ENCODE measurements at regions not wholly inside any gene's neighbourhood (a gene's known extent, or its start where the extent isn't known, plus 50 kb on each side); places are given as distances from the start of the nearest gene placed in this dataset.

GRCh38 chr12:92541731-92542130, 161.1 kb upstream of the PLEKHG7 start:
- H3K9me3 ChIP-seq (ENCODE audit: control insufficient read depth in 1 of 2, low read length in 2 of 2) = no peaks in the 10 kb centered on the region

GRCh38 chr12:92540782-92541423, 161.9 kb upstream of the PLEKHG7 start:
- H3K9me3 ChIP-seq (ENCODE audit: control insufficient read depth in 1 of 2, low read length in 2 of 2) = no peaks in the 10 kb centered on the region
- H3K36me3 ChIP-seq (ENCODE audit: control insufficient read depth in 1 of 2, insufficient read depth in 2 of 2, low read length in 2 of 2) = no peaks in the 10 kb centered on the region
- no peaks in the 10 kb centered on the region for H3K27me3 ChIP-seq (ENCODE audit: low read depth, low read length)
- H3K27ac ChIP-seq (ENCODE audit: low read length) = no peak overlapping the region
- H3K4me3 ChIP-seq (ENCODE audit: low read depth in 1 of 2, low read length in 2 of 2) = no peak overlapping the region
- peaks cover 10 to 14% of the 10 kb centered on the region in 2 donors for H3K4me1 ChIP-seq (ENCODE audit: control insufficient read depth in 1 of 2, insufficient read depth in 2 of 2, low read length in 2 of 2)

More at GRCh38 chr12:92541731-92542130, 161.1 kb upstream of the PLEKHG7 start:
- Histone ChIP-seq H3K36me3 (ENCODE audit: control insufficient read depth in 1 of 2, insufficient read depth in 2 of 2, low read length in 2 of 2) (no peaks in the 10 kb centered on the region), H3K27me3 (ENCODE audit: low read depth, low read length) (no peaks in the 10 kb centered on the region), H3K4me1 (ENCODE audit: control insufficient read depth in 1 of 2, insufficient read depth in 2 of 2, low read length in 2 of 2) (peaks cover 10 to 14% of the 10 kb centered on the region in 2 donors), H3K4me3 (ENCODE audit: low read depth in 1 of 2, low read length in 2 of 2) (no peak overlapping the region), H3K27ac (ENCODE audit: low read length) (no peak overlapping the region)

GRCh38 chr12:92539976-92540781, 162.6 kb upstream of the PLEKHG7 start:
- H3K4me1 ChIP-seq (ENCODE audit: control insufficient read depth in 1 of 2, insufficient read depth in 2 of 2, low read length in 2 of 2) = peaks cover 10 to 14% of the 10 kb centered on the region in 2 donors
- no peak overlapping the region for H3K4me3 ChIP-seq (ENCODE audit: low read depth in 1 of 2, low read length in 2 of 2)
- no peaks in the 10 kb centered on the region for H3K9me3 ChIP-seq (ENCODE audit: control insufficient read depth in 1 of 2, low read length in 2 of 2)
- H3K27ac ChIP-seq (ENCODE audit: low read length) = peak overlapping the region; percentile 35
- H3K27me3 ChIP-seq (ENCODE audit: low read depth, low read length) = no peaks in the 10 kb centered on the region
- no peaks in the 10 kb centered on the region for H3K36me3 ChIP-seq (ENCODE audit: control insufficient read depth in 1 of 2, insufficient read depth in 2 of 2, low read length in 2 of 2)

DNA sequence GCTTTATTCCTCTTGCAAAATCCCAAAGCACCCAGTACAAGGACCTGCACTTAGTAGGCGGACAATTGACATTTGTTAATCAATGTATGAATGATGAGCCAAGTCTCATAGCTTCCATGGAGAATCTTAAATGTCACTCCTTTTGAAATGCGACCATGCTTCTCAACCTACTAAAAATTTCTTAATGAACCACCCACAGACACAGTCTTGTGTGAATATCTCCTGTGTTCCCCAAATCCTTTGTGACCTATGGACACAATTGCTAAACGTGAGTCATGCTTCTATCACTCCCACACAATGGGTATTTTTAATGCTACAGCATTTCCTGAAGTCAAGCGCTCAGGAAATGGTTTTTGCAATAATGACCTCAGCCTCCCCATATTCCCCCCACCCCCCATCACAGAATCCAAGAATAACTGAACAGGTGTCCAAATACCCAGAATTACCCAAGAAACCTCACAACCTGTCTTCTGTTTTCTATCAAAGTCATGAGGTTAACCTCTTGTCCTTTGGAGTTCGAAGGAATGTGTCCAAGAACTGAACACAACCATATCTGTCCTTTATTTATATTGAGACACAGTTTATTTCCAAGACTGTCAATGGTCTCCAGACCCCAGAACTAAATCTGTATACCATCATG, 163.6 kb upstream of the PLEKHG7 start:
- H3K4me3 ChIP-seq (ENCODE audit: low read depth in 1 of 2, low read length in 2 of 2) = no peak overlapping the region
- peak overlapping the region; percentile 35 for H3K27ac ChIP-seq (ENCODE audit: low read length)
- H3K9me3 ChIP-seq (ENCODE audit: control insufficient read depth in 1 of 2, low read length in 2 of 2) = no peaks in the 10 kb centered on the region
- no peaks in the 10 kb centered on the region for H3K27me3 ChIP-seq (ENCODE audit: low read depth, low read length)
- peaks cover 10 to 14% of the 10 kb centered on the region in 2 donors for H3K4me1 ChIP-seq (ENCODE audit: control insufficient read depth in 1 of 2, insufficient read depth in 2 of 2, low read length in 2 of 2)
- no peaks in the 10 kb centered on the region for H3K36me3 ChIP-seq (ENCODE audit: control insufficient read depth in 1 of 2, insufficient read depth in 2 of 2, low read length in 2 of 2)

- no peak overlapping the region for H3K27ac ChIP-seq (ENCODE audit: low read length)
- no peak overlapping the region for H3K4me3 ChIP-seq (ENCODE audit: low read depth in 1 of 2, low read length in 2 of 2)
- H3K36me3 ChIP-seq (ENCODE audit: control insufficient read depth in 1 of 2, insufficient read depth in 2 of 2, low read length in 2 of 2) = no peaks in the 10 kb centered on the region
- no peaks in the 10 kb centered on the region for H3K9me3 ChIP-seq (ENCODE audit: control insufficient read depth in 1 of 2, low read length in 2 of 2)
- H3K27me3 ChIP-seq (ENCODE audit: low read depth, low read length) = no peaks in the 10 kb centered on the region
- H3K4me1 ChIP-seq (ENCODE audit: control insufficient read depth in 1 of 2, insufficient read depth in 2 of 2, low read length in 2 of 2) = peaks cover 5 to 14% of the 10 kb centered on the region in 2 donors
These were observed 165.4 kb upstream of the PLEKHG7 start for GRCh38 chr12:92537290-92537960.

DNA sequence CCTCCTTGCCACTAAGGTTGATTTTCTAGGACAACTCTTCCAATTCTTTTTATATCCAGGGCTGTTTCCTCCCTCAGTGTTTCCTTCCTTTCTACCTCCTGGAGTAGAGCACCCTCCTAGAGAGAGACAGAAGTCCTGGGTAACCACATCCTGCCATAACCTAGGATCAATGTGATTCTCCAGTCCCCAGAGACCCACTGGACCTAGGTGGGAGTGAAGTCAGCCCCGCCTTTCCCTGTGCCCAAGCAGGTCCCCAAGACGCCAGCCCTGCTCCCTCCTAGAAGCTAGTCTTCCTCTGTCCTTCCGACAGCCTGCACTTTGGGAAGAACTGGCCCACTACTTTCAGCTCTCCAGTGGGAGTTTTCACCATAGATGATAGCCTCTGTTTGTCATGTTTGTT, 166.8 kb upstream of the PLEKHG7 start:
- Histone ChIP-seq H3K27ac (ENCODE audit: low read length) (no peak overlapping the region), H3K4me3 (ENCODE audit: low read depth in 1 of 2, low read length in 2 of 2) (no peak overlapping the region), H3K4me1 (ENCODE audit: control insufficient read depth in 1 of 2, insufficient read depth in 2 of 2, low read length in 2 of 2) (peaks cover 5 to 14% of the 10 kb centered on the region in 2 donors), H3K9me3 (ENCODE audit: control insufficient read depth in 1 of 2, low read length in 2 of 2) (no peaks in the 10 kb centered on the region), H3K27me3 (ENCODE audit: low read depth, low read length) (no peaks in the 10 kb centered on the region), H3K36me3 (ENCODE audit: control insufficient read depth in 1 of 2, insufficient read depth in 2 of 2, low read length in 2 of 2) (no peaks in the 10 kb centered on the region)

DNA sequence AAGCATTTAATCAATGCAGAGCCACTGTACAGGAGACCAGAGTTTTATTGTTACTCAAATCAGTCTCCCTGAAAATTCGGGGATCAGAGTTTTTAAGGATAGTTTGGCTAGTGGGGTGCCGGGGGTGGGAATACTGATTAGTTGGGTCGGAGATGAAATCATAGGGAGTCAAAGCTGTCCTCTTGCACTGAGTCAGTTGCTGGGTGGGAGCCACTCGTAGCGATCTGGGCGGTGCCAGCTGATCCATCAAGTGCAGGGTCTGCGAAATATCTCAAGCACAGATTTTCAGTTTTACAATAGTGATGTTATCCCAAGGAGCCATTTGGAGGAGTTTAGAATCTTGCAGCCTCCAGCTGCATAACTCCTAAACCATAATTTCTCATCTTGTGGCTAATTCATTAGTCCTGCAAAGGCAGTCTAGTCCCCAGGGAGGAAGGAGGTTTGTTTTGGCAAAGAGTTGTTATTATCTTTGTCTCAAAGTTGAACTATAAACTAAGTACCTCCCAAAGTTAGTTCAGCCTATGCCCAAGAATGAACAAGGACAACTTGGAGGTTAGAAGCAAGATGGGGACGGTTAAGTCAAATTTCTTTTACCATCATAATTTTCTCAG, 169.4 kb upstream of the PLEKHG7 start:
- Histone ChIP-seq H3K27ac (ENCODE audit: low read length) (no peak overlapping the region), H3K9me3 (ENCODE audit: control insufficient read depth in 1 of 2, low read length in 2 of 2) (no peaks in the 10 kb centered on the region), H3K4me1 (ENCODE audit: control insufficient read depth in 1 of 2, insufficient read depth in 2 of 2, low read length in 2 of 2) (no peaks in the 10 kb centered on the region), H3K4me3 (ENCODE audit: low read depth in 1 of 2, low read length in 2 of 2) (no peak overlapping the region), H3K27me3 (ENCODE audit: low read depth, low read length) (no peaks in the 10 kb centered on the region), H3K36me3 (ENCODE audit: control insufficient read depth in 1 of 2, insufficient read depth in 2 of 2, low read length in 2 of 2) (no peaks in the 10 kb centered on the region)

GRCh38 chr12:92530706-92531105, 172.1 kb upstream of the PLEKHG7 start:
- Histone ChIP-seq H3K27ac (ENCODE audit: low read length) (no peak overlapping the region), H3K4me1 (ENCODE audit: control insufficient read depth in 1 of 2, insufficient read depth in 2 of 2, low read length in 2 of 2) (no peaks in the 10 kb centered on the region), H3K9me3 (ENCODE audit: control insufficient read depth in 1 of 2, low read length in 2 of 2) (no peaks in the 10 kb centered on the region), H3K27me3 (ENCODE audit: low read depth, low read length) (no peaks in the 10 kb centered on the region), H3K36me3 (ENCODE audit: control insufficient read depth in 1 of 2, insufficient read depth in 2 of 2, low read length in 2 of 2) (no peaks in the 10 kb centered on the region), H3K4me3 (ENCODE audit: low read depth in 1 of 2, low read length in 2 of 2) (no peak overlapping the region)

- Histone ChIP-seq H3K36me3 (ENCODE audit: control insufficient read depth in 1 of 2, insufficient read depth in 2 of 2, low read length in 2 of 2) (no peaks in the 10 kb centered on the region), H3K27me3 (ENCODE audit: low read depth, low read length) (no peaks in the 10 kb centered on the region), H3K4me1 (ENCODE audit: control insufficient read depth in 1 of 2, insufficient read depth in 2 of 2, low read length in 2 of 2) (no peaks in the 10 kb centered on the region), H3K27ac (ENCODE audit: low read length) (no peak overlapping the region), H3K4me3 (ENCODE audit: low read depth in 1 of 2, low read length in 2 of 2) (no peak overlapping the region), H3K9me3 (ENCODE audit: control insufficient read depth in 1 of 2, low read length in 2 of 2) (no peaks in the 10 kb centered on the region)
These were observed 172.8 kb upstream of the PLEKHG7 start for GRCh38 chr12:92529944-92530343.

GRCh38 chr12:92528586-92528985, 174.2 kb upstream of the PLEKHG7 start:
- Histone ChIP-seq H3K27me3 (ENCODE audit: low read depth, low read length) (no peaks in the 10 kb centered on the region), H3K27ac (ENCODE audit: low read length) (no peak overlapping the region), H3K36me3 (ENCODE audit: control insufficient read depth in 1 of 2, insufficient read depth in 2 of 2, low read length in 2 of 2) (no peaks in the 10 kb centered on the region), H3K9me3 (ENCODE audit: control insufficient read depth in 1 of 2, low read length in 2 of 2) (no peaks in the 10 kb centered on the region), H3K4me3 (ENCODE audit: low read depth in 1 of 2, low read length in 2 of 2) (no peak overlapping the region), H3K4me1 (ENCODE audit: control insufficient read depth in 1 of 2, insufficient read depth in 2 of 2, low read length in 2 of 2) (no peaks in the 10 kb centered on the region)

GRCh38 chr12:92528097-92528496, 174.7 kb upstream of the PLEKHG7 start:
- Histone ChIP-seq H3K27ac (ENCODE audit: low read length) (no peak overlapping the region), H3K4me1 (ENCODE audit: control insufficient read depth in 1 of 2, insufficient read depth in 2 of 2, low read length in 2 of 2) (no peaks in the 10 kb centered on the region), H3K9me3 (ENCODE audit: control insufficient read depth in 1 of 2, low read length in 2 of 2) (no peaks in the 10 kb centered on the region), H3K4me3 (ENCODE audit: low read depth in 1 of 2, low read length in 2 of 2) (no peak overlapping the region), H3K27me3 (ENCODE audit: low read depth, low read length) (no peaks in the 10 kb centered on the region), H3K36me3 (ENCODE audit: control insufficient read depth in 1 of 2, insufficient read depth in 2 of 2, low read length in 2 of 2) (no peaks in the 10 kb centered on the region)

Measured in muscle layer of duodenum (tissue), 2 donors.